SH-SY5Y (cell line): ENCODE measurements at regions not wholly inside any gene's neighbourhood (a gene's known extent, or its start where the extent isn't known, plus 50 kb on each side); places are given as distances from the start of the nearest gene placed in this dataset.

Experiments
- GATA2 ChIP-seq: IDR thresholded peaks from 2 replicates; pipeline ENCODE4 v1.6.1; 2011; ENCODE audit warnings: mild to moderate bottlenecking, low read depth, low read length
- GATA3 ChIP-seq: IDR thresholded peaks from 2 replicates; pipeline ENCODE4 v1.6.1; 2011; ENCODE audit warnings: low read depth, mild to moderate bottlenecking, low read length, moderate library complexity

DNA sequence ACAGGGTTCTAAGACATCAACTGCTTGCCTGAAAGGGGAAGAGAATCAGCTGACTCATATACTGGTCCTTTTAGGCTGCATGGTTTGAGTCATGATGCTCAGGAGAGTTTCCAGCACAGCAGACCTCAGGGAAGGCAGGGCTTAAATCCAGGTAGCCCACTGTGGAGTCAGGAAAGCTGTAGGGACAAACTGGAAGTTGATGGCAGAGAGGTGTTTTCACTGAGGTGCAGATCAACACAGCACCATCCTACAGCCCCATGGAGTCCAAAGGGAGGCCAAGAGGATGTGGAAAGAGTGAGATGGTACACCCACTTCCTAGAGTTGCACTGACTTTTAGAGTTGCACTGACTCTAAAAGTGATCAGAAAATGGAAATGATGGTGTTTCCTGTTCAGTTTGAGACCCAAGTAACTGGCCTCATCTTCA is 252.4 kb upstream of the DUSP10 start:
- TF ChIP-seq GATA3 (no peak), GATA2 (no peak)
